GM18867 (cell line): ENCODE measurements at regions not wholly inside any gene's neighbourhood (a gene's known extent, or its start where the extent isn't known, plus 50 kb on each side); places are given as distances from the start of the nearest gene placed in this dataset.
"Not testable (repeated sequence)": the region's sequence is repeated elsewhere in the genome, so short reads cannot be mapped to it uniquely, and the experiment has no call there.

Experiments
- ATAC-seq: cut with Tn5 transposase; IDR thresholded peaks from one replicate; pipeline ENCODE4 v1.9.1; 2021; ENCODE audit warnings: mild to moderate bottlenecking, moderate library complexity; ENCODE audit not compliant: unreplicated experiment

DNA sequence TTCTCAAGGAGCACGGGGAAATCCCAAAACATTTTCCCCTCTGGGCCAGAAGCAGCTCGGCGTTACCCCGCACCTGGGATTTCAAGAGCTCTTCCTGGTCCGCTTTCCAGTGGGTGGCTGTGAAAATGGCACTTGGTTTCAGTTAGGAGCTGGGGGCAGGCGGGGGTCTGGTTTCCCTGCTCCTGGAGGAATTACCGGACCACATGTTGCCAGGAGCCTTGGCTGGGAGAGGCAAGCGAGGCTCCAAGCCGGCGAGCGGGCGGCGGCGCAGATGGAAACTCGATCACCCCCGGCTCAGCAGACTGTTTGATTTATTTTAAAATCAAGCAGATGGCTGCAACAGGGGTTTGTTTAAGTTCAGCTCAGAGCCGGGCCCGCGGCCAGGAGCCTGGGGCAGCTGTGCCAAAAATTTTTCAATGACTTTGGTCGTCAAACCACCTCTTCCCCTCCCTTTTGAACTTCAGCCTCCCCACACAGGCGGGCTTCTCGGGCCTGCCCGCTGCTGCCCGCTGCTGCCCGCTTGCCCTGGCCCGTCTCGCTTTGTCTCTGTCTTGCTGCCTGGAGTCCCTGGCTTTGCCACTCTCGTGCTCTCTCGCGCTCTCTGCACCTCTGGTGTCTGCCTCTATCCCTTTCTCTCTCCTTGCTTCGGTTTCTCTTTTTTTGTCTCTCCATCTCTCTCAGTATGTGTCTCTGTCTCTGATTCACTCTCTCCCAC lies 108.0 kb upstream of the CIBAR2 start:
- no peak for ATAC-seq

DNA sequence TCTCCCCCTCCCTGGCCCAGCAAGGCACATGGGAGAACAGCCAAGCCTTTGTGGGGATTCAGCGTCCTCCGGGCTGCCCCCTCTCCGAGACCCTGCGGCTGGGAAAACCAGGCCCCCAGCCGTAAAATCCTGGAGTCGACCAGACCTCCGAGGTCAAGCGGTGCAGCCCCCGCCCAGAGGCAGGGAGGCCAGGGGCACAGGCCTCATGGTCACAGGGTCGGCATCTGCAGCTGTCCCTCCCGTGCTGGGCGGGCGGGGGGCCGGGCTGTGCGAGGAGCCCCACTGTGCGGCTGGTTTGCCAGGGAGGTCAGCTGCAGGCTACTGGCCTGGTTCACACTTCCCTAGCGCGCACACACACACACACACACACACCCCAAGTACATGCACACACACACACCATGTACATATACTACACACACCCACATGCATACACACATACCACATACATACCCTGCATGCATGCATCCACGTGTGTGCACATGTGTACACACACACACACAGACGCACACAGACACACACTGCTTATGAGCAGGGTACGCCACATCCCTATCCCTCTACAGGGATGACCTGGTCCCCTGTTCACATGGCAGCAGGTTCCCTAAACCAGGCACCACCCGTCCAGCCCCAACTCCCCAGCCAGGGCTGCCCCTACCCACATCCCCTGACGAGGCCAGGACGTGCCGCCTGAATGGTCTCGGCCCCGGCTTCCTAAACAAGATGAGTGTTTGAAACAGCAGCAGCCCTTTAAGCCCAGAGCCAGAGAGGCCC lies 108.9 kb upstream of the CIBAR2 start:
- ATAC-seq, result no peak

DNA sequence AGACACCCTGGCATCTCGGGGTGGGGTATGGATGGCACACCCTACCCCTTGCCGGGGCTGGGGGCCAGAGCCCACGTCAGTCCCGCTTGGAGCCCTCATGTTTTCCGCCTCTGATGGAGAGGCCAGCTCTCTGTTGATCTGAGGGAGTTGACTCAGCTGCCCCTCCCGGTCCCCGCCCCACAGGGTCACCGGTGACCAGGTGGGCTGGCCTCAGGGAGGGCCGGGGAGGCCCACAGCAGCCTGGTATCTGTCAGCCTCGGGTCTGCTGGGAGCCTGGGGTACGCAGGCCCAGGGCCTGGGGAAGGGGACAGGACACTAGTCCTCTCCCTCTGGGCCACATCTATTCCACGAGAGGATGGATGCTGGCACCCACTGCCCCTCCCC lies 109.5 kb upstream of the CIBAR2 start:
- no peak for ATAC-seq

DNA sequence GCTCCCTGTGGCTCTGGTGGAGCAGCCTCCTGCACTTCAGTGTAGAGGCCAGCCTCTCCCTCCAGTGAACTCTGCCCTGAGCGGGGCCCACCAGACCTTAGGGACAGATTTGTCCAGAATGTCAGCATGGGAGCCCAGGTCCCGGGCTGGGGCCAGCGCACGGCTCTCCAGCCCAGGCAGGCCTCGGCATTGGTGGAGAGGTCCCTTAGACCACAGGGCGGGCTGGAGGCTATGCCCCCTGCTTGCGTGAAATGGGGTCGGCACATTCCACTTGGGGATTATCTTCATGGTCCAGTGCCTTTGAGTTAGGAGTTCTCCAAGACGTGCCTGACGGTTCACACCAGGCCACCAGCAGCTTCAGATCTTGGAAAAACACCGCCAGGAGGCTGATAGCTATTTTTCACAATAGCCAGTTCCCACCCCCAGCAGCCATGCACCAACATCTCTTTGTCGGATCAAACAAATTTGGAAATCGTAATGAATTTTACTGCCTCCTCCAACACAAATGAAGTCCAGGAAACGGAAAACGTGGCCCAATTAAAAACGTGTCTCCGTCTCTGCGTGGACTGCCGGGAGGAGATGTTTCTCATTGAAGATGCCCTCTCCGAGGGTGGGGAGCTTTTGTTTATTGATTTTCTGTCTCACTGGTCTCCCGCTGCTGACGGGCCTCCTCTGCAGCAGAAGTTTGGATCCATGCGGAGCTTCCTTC lies 110.0 kb upstream of the CIBAR2 start:
- no peak for ATAC-seq

DNA sequence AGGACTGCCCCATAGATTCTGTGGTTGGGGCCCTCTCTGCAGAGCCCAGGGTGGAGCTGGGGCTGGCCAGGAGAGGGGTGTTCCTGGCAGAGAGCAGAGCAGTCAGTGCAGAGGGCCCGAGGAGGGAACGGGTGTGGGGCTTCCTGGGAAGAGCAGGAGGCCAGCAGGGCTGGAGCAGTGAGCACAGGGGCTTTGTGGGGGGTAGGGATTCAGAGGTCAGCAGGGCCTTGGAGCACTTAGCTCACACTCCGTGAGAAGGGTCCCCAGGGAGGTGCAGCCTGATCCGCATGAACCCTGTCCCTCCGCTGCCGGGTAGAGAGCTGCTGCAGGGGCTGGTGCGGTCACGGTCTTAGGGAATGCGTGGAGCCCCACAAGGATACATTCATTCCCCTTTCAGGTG lies 113.0 kb upstream of the CIBAR2 start:
- ATAC-seq, result no peak

DNA sequence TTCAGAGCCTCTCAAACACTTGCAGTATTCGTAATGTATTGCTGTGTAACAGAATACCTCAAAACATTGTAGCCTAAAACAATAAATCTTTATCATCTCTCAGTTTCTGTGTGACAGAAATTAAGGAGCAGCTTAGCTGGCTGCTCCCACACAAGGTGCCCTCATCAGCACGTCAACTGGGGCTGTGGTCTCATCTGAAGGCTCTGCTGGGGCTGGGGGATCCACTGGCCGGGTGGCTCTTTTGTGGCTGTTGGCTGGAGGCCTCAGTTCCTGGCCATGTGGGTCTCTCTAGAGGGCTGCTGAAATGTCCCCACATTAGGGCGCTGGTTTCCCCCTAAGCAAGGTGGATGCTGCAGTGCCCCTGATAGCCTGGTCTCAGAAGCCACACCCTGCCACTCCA lies 113.4 kb upstream of the CIBAR2 start:
- no peak for ATAC-seq

DNA sequence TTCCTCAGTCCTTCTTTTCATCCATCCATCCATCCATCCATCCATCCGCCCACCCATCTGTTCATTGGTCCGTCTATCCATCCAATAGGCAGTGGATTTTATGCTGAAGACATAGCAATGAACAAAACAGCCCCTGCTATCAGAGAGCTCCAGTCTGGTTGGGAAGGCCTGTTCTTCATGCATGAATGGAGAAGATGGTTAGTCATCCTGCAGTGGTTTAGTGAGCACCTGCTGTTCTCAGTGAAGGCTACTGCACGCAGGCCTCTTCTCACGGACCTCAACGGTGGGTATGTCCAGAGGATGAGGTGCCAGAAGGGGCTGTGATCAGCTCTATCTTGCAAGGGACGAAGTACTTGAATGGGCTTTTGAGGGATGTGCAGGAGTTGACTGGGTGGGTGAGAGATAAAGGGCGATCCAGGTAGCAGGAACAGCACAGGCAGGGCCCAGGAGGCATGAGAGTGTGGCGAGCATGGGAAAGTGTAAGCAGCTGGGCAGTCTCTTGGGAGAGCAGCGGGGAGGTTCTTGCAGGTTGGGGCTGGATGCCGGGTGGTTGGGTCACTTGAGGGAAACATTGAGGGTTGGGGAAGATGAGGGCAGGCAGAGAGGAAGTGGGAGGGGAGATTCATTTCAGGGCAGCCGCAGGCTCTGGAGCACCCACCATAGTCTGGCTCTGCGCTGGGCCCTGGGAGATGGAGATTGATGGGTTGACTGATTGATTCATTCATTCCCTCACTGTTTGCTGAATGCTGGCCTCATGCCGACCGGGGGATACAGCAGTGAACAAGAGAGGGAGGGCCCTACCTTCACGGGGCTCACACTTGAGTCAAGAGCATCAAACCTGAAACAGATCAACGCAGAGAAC lies 115.0 kb upstream of the CIBAR2 start:
- ATAC-seq, result peak; percentile 74

DNA sequence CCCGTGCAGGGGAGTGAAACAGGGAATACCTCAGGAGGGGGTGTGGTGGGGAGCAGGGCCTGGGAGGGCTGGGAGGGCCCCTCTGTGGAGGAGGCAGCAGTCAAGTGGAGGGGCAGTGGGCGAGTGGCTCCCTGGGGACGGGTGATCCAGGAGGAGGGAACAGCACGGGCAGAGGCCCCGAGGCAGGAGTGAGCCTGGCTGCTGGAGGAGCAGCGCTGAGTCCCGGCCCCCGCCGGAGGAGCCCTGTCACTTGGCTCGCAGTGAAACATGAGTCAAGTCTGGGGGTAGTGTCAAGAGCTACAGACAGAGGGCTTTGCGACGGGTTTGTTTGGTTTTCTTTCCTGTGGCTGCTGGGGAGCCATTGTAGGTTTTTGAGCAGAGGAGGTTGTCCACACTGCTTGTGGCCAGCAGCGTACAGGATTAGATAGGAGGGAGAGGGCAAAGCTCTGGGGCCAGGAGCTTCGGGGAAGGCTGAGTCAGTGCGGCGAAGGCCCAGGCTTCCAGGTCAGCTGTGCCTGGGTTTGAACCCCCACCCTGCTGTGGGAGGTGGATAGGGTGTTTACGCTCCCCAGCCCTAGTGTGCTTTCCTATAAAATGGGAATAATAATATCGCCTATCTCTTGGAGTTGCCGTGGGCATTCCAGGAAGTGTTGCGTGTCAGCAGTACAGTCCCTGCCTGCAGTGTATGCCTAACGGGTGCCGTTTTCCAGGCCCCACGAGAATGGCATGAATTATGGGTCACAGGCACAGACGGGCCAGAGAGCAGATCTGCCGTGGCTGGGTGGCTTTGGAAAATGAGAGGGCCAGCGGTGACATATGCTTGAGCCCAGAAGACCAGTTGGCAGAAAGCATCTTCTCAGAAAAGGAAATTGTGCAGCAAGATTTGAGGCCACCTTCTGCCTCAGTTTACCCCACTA lies 115.9 kb upstream of the CIBAR2 start:
- ATAC-seq, result no peak

DNA sequence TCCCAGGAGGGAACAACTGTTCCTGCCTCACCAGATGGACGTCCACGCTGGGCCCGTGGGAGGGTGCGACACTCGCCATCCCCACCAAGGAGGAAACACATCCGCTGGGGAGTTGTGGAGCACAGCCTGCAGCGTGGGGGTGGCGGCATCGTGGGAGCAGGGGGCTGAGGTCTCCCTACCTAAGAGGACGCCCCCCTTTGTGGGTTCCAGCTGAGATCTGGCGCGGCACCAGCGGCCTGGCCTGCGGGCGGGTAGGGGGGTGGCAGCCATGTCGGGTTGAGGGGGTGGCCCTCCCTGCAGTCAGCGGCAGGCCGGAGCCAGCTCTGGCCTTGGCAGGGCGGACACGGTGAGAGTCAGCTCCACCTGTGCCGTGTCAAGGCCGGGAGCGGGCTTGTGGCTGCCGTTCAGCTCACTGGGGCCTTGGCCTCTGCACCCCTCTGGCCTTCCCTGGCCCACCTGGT lies 116.7 kb upstream of the CIBAR2 start:
- no peak for ATAC-seq

DNA sequence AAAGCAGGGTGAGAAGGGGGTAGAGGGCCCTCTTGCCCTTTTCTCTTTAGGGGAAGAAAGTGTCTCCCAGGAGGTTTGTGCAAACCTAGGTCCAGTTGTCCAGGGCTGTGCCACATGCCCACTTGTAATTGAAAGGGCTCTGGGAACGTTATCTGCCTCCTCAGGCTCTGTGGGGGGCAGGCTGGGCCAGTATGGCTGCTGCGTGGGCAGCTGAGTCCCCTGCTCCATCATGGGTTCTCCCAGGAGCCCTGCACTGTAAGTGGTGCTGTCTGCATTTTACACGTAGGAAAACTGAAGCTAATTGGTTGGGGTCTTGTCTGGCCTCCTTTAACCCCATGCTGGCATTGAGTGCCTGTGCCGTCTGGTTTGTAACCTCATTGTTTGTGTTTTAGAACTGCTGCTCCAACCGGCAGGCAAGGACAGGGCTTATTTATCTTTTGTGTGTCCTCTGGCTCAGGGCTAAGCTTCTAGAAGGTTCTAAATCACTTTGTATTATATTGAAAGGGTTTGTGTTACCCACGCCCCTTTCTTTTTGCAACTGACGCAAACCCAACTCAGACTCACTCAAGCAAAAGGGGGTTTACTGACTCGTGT lies 117.7 kb upstream of the CIBAR2 start:
- no peak for ATAC-seq

DNA sequence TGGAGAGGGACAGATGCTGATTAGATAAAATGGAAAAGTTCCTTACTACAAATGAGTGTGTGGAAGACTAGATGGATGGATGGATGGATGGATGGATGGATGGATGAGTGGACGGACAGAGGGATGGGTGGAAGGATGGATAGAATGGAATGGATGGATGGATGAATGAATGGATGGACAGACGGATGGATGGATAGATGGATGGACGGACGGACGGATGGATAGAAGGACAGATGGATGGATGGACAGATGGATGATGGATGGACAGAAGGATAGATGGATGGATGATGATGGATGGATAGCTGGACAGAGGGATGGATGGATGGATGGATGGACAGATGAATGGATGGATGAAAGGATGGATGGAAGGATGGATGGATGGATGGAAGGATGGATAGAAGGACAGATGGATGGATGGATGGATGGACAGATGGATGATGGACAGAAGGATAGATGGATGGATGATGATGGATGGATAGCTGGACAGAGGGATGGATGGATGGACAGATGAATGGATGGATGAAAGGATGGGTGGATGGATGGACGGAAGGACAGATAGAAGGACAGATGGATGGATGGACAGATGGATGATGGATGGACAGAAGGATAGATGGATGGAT lies 118.6 kb upstream of the CIBAR2 start:
- not testable (repeated sequence) for ATAC-seq

DNA sequence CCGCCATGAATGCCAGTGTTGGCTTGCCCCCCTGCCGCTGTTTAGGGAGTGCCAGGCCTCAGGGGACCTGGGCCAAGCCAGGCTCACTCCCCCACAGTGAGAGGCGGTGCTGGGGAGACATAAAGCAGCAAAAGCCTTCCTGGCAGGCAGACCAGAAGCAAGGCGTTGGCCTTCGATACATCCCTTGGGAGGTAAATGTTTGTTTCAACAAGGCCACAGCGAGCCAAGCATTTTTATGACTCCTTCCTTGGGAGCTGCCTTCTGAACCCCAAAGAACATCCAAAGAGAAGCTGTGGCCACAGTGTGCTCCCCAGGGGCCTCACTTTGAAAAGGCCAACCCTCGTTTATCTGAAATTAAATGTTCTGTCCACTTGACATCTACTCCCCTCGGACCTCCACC lies 119.7 kb upstream of the CIBAR2 start:
- no peak for ATAC-seq

DNA sequence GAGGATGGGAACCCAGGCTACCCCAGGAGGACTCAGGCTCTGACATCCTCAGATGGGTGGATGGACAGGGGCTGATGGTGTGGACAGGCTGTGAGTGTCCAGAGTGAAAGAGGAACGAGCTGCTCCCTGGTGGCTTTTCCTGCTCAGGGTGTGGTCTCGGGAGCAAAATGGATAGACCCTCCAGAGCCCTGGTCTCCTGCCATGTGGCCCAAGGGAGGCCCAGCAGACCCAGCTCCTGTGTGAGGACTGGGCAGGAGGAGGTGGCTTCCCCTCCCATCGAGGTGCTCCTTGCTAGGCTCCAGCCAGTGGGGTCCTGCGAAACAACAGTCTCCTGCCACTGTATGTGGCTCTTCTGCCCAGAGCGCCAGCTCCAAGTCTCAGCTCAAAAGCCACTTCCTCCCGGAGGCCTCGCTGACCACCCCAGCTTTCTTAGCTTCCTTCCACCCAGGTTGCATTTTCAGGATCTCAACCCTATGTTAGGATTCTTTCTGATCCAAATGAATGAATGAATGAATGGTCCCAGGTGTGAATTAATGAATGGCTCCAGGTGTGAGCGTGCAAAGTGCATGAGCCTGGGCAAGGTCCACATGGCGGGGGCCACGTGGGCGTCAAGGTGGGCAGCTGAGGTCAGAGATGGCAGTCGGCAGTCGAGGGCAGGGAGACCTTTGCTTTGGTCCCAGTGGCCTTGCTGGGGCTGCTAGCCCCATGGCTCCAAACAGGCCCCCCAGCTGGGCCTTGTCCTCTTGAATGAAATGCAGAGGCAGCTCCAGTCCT lies 120.3 kb upstream of the CIBAR2 start:
- no peak for ATAC-seq

DNA sequence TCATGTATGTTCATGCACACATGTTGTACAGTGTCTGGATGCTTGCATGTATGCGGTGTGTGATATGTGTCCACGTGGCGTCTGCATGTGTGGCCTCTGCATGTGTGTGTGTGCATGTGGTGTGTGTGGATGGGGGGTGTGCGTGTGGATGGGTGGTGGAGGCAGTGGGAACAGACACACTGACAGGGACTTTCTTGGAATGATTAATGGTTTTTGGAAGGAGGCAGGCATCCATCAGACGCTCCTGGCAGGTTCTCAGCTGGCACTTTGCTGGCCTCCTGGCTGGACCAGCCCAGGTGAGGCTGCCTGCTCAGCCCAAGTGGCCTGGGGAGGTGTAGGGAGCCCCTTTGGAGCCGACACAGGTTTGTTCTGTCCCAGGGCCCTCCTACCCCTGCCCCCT lies 121.2 kb upstream of the CIBAR2 start:
- no peak for ATAC-seq

DNA sequence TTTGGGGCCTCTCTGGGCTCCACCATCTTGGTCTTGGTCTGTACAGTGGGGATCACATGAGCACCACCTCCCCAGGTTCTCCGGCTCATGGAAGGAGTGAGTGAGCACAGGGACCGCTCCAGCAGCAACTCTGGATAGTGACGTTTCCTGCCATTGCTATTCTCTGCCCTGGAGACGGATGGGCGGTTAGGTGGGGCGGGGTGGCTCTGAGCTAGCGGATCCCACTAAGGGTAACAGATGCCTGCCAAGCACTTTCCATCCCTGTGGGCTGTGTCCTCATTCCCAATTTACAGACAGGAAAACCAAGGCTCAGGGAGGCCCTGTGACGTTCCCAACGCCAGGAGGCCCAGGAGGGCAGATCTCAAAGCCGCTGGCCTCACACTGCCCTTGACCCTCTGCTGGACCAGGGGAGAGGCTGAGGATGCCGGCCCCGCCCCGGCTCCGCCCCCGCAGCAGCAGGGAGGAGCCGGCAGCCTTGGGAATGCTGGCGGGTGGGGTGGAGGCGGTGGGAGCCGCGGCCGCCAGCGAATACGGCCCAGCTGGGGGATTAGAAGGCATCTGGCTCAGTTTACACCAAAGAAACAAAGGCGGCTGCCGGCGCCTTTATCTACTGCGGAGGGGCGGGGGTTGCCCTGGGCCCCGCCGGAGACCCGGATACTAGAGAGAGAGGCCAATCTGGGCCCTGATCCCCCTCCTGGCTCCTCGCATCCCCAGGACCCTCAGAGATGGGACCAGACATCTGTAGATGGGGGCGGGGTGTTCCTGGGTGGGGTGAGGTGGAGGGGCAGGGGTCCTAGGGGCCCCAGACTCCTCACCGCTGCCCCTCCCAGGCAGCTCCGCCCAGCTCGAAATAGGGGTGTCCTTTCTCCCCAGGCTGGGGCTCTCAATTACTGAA lies 122.3 kb upstream of the CIBAR2 start:
- ATAC-seq, result no peak

DNA sequence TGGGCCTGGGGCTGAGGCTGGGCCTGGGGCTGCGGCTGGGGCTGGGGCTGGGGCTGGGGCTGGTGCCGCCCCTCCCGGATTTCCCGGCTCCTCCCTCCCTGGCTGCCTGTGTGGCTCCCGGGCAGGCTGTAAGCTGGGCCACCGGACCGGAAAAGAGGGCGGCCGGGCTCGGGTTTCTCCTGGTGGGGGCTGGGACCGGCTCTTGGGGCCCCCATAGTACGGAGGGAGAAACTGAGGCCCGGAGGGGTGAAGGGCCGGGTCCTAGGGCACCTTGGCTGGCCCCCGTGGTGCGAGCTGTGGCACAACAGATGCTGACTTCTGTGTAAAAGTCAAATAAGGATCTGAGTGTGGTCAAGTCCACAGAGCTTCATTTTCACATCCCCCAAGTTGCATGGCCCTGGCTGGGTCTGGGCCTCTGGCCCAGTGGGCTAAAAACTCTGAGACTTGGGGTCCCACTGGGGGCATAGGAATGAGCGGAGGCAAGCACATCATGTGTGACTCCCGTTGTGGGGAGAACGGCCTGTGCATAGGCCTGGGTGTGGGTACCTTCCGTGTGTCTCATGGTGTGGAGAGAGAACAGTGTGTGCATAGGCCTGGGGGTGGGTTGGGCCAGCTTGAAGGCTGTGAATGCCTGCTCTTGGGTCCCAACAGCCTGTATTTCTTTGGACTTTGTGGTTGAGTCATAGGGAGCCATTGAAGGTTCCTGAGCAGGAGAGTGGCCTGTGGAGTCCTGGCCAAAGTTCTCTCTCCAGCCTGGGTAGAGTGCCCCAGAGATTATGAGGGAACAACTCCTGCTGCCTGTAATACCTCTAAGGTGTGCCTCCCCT lies 123.9 kb upstream of the CIBAR2 start:
- ATAC-seq, result no peak

DNA sequence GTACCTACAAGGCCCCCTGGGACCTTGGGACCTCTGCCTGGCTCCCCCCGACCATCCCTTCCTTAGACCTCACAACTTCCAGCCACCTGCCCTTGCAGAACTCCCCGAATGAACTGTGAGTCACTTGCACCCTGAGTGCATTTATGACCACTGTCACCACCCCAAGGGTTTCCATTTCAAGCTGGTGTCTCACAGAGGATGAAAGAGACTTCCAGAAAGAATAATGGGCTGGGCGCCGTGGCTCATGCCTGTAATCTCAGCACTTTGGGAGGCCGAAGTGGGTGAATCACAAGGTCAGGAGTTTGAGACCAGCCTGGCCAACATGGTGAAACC lies 124.5 kb upstream of the CIBAR2 start:
- ATAC-seq, result no peak
